ENCODE measurements at regions not wholly inside any gene's neighbourhood (a gene's known extent, or its start where the extent isn't known, plus 50 kb on each side); places are given as distances from the start of the nearest gene placed in this dataset.

DNA sequence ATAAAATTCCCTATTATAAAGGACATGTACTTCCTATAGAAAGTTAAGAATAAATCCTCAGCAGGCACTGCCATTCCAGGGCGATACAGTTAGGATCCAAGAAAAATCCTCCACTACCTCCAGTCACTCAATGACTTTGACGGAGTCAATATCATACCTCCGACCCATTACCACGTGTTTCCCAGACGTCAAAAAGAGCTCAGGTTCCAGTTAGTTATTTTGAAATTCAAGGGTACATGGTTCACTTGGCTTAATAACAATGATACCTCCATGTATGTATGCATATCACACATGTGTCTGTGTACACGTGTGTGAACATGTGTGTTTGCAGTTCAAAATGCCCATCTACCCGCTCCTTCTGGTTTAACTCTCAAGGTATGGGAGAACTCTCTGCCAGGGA, 189.2 kb downstream of the SHANK2 start:
- Histone ChIP-seq H3K9me2 (replicated peaks; ENCODE audit: control insufficient read depth, low read length) (no peaks in the 10 kb centered on the region), H3K9me3 (ENCODE audit: control insufficient read depth, insufficient read depth, low read length) (peaks cover 4% of the 10 kb centered on the region; the same call in 1 of the 2 replicates), H3K4me1 (ENCODE audit: control insufficient read depth, low read length) (no peaks in the 10 kb centered on the region), H3K79me2 (ENCODE audit: control insufficient read depth, low read length) (no peaks in the 10 kb centered on the region), H3K36me3 (ENCODE audit: control insufficient read depth, low read length) (no peaks in the 10 kb centered on the region), H3F3A (ENCODE audit: control insufficient read depth, insufficient read depth) (no peaks in the 10 kb centered on the region), H4K20me1 (ENCODE audit: control insufficient read depth, insufficient read depth, low read depth, low read length) (no peaks in the 10 kb centered on the region), H3K4me2 (ENCODE audit: low read length) (no peak overlapping the region), H3K27me3 (ENCODE audit: control insufficient read depth, low read length) (no peaks in the 10 kb centered on the region), H3K27ac (ENCODE audit: low read depth, low read length) (no peak overlapping the region), H3K4me3 (ENCODE audit: low read length) (no peak overlapping the region)
- no peak for TF ChIP-seq EZH2phosphoT487 (IDR thresholded peaks at IDR 0.05; ENCODE audit: borderline replicate concordance, low read length)
- TF ChIP-seq, protein P1, sequence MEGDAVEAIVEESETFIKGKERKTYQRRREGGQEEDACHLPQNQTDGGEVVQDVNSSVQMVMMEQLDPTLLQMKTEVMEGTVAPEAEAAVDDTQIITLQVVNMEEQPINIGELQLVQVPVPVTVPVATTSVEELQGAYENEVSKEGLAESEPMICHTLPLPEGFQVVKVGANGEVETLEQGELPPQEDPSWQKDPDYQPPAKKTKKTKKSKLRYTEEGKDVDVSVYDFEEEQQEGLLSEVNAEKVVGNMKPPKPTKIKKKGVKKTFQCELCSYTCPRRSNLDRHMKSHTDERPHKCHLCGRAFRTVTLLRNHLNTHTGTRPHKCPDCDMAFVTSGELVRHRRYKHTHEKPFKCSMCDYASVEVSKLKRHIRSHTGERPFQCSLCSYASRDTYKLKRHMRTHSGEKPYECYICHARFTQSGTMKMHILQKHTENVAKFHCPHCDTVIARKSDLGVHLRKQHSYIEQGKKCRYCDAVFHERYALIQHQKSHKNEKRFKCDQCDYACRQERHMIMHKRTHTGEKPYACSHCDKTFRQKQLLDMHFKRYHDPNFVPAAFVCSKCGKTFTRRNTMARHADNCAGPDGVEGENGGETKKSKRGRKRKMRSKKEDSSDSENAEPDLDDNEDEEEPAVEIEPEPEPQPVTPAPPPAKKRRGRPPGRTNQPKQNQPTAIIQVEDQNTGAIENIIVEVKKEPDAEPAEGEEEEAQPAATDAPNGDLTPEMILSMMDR (IDR thresholded peaks at IDR 0.05; ENCODE audit: low read depth, low read length, poor library complexity, severe bottlenecking): no peak

GRCh38 chr11:71062199-71062598, 190.2 kb downstream of the SHANK2 start:
- Histone ChIP-seq H4K20me1 (ENCODE audit: control insufficient read depth, insufficient read depth, low read depth, low read length) (no peaks in the 10 kb centered on the region), H3K27ac (ENCODE audit: low read depth, low read length) (no peak overlapping the region), H3K9me2 (replicated peaks; ENCODE audit: control insufficient read depth, low read length) (no peaks in the 10 kb centered on the region), H3K36me3 (ENCODE audit: control insufficient read depth, low read length) (no peaks in the 10 kb centered on the region), H3K27me3 (ENCODE audit: control insufficient read depth, low read length) (no peaks in the 10 kb centered on the region), H3K79me2 (ENCODE audit: control insufficient read depth, low read length) (no peaks in the 10 kb centered on the region), H3K9me3 (ENCODE audit: control insufficient read depth, insufficient read depth, low read length) (no peaks in the 10 kb centered on the region), H3K4me1 (ENCODE audit: control insufficient read depth, low read length) (no peaks in the 10 kb centered on the region), H3K4me2 (ENCODE audit: low read length) (no peak overlapping the region), H3F3A (ENCODE audit: control insufficient read depth, insufficient read depth) (no peaks in the 10 kb centered on the region), H3K4me3 (ENCODE audit: low read length) (no peak overlapping the region)
- TF ChIP-seq, protein P1 (IDR thresholded peaks at IDR 0.05; ENCODE audit: low read depth, low read length, poor library complexity, severe bottlenecking): peak; percentile 14
- no peak for TF ChIP-seq EZH2phosphoT487 (IDR thresholded peaks at IDR 0.05; ENCODE audit: borderline replicate concordance, low read length)

GRCh38 chr11:71060391-71060791, 192.0 kb downstream of the SHANK2 start:
- H3K9me3 ChIP-seq (ENCODE audit: control insufficient read depth, insufficient read depth, low read length): no peaks in the 10 kb centered on the region
- no peaks in the 10 kb centered on the region for H4K20me1 ChIP-seq (ENCODE audit: control insufficient read depth, insufficient read depth, low read depth, low read length)
- H3K4me1 ChIP-seq (ENCODE audit: control insufficient read depth, low read length): no peaks in the 10 kb centered on the region
- H3K79me2 ChIP-seq (ENCODE audit: control insufficient read depth, low read length): no peaks in the 10 kb centered on the region
- no peak overlapping the region for H3K27ac ChIP-seq (ENCODE audit: low read depth, low read length)
- no peak overlapping the region for H3K4me3 ChIP-seq (ENCODE audit: low read length)
- H3K9me2 ChIP-seq (replicated peaks; ENCODE audit: control insufficient read depth, low read length): no peaks in the 10 kb centered on the region
- H3K36me3 ChIP-seq (ENCODE audit: control insufficient read depth, low read length): no peaks in the 10 kb centered on the region
- no peaks in the 10 kb centered on the region for H3K27me3 ChIP-seq (ENCODE audit: control insufficient read depth, low read length)
- H3F3A ChIP-seq (ENCODE audit: control insufficient read depth, insufficient read depth): no peaks in the 10 kb centered on the region
- TF ChIP-seq, protein P1 (IDR thresholded peaks at IDR 0.05; ENCODE audit: low read depth, low read length, poor library complexity, severe bottlenecking): no peak
- TF ChIP-seq EZH2phosphoT487 (IDR thresholded peaks at IDR 0.05; ENCODE audit: borderline replicate concordance, low read length): no peak
- H3K4me2 ChIP-seq (ENCODE audit: low read length): no peak overlapping the region

DNA sequence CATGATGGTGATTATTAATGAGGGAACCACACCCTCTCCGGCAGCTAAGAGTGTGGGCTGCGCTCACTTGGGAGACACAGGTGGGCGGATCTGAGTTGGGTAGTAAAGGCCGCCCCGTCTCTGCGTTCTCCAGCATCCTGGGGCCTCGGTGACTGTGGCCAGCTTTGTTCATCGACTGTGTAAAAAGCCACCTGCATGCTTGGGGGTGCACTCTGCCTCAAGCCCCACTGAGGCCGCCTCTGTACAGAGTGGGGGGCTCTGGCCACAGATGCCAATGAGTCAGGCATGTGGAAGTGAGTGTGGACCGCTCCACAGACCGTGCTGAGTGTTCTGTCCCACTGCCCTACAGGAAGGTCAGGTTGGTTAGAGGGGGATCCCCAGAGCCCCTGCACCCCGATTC, 192.7 kb downstream of the SHANK2 start:
- no peak for TF ChIP-seq EZH2phosphoT487 (IDR thresholded peaks at IDR 0.05; ENCODE audit: borderline replicate concordance, low read length)
- TF ChIP-seq, protein P1 (IDR thresholded peaks at IDR 0.05; ENCODE audit: low read depth, low read length, poor library complexity, severe bottlenecking): no peak

More for the DNA sequence above, 192.7 kb downstream of the SHANK2 start:
- Histone ChIP-seq H3K9me3 (ENCODE audit: control insufficient read depth, insufficient read depth, low read length) (no peaks in the 10 kb centered on the region), H3F3A (ENCODE audit: control insufficient read depth, insufficient read depth) (no peaks in the 10 kb centered on the region), H3K4me1 (ENCODE audit: control insufficient read depth, low read length) (no peaks in the 10 kb centered on the region), H3K27ac (ENCODE audit: low read depth, low read length) (no peak overlapping the region), H3K9me2 (replicated peaks; ENCODE audit: control insufficient read depth, low read length) (no peaks in the 10 kb centered on the region), H3K4me2 (ENCODE audit: low read length) (no peak overlapping the region), H3K79me2 (ENCODE audit: control insufficient read depth, low read length) (no peaks in the 10 kb centered on the region), H3K36me3 (ENCODE audit: control insufficient read depth, low read length) (no peaks in the 10 kb centered on the region), H3K4me3 (ENCODE audit: low read length) (no peak overlapping the region), H4K20me1 (ENCODE audit: control insufficient read depth, insufficient read depth, low read depth, low read length) (no peaks in the 10 kb centered on the region), H3K27me3 (ENCODE audit: control insufficient read depth, low read length) (no peaks in the 10 kb centered on the region)

Measured in DOHH2 (cell line).